H1 (cell line): ENCODE measurements at regions not wholly inside any gene's neighbourhood (a gene's known extent, or its start where the extent isn't known, plus 50 kb on each side); places are given as distances from the start of the nearest gene placed in this dataset.

ENCODE experiments used
- CHD2 ChIP-seq: IDR thresholded peaks from 2 replicates; pipeline ENCODE4 v1.6.1; 2012; ENCODE audit warnings: low read length, improper control_type of control experiment
- POLR2A ChIP-seq, 2 experiments: IDR thresholded peaks; 1 replicate in 1 of 2; 2 replicates in 1 of 2; pipeline ENCODE4 v1.6.1; 2011; ENCODE audit warnings: low read depth in 2 of 2, low read length in 2 of 2, mild to moderate bottlenecking in 2 of 2; ENCODE audit errors: control extremely low read depth in 1 of 2
- SIN3A ChIP-seq, 2 experiments: IDR thresholded peaks in 1 of 2; conservative IDR thresholded peaks in 1 of 2; 2 replicates each; pipeline ENCODE4 v1.6.1; 2011 to 2012; ENCODE audit warnings: low read length in 2 of 2, improper control_type of control experiment in 1 of 2, low read depth in 1 of 2, mild to moderate bottlenecking in 1 of 2
- SIRT6 ChIP-seq: IDR thresholded peaks from one replicate; pipeline ENCODE4 v1.7.1; 2012; ENCODE audit warnings: low read length, inconsistent platforms
- TAF7 ChIP-seq: optimal IDR thresholded peaks from 2 replicates; pipeline ENCODE3; 2011; ENCODE audit warnings: low read depth, mild to moderate bottlenecking, inconsistent platforms, low read length, moderate library complexity, borderline replicate concordance
- TF ChIP-seq, protein P1 (sequence below): fragments of 300-600 bp; sonication (generic); IDR thresholded peaks from 2 replicates; pipeline ENCODE4 v1.7.1; 2012; ENCODE audit warnings: low read length, moderate library complexity, mild to moderate bottlenecking, inconsistent platforms; ENCODE audit not compliant: insufficient replicate concordance

- TF ChIP-seq SIN3A (conservative IDR thresholded peaks at IDR 0.05 in 1 of 2, IDR thresholded peaks at IDR 0.05 in 1 of 2; ENCODE audit: low read depth in 1 of 2, low read length in 2 of 2) (no peak), CHD2 (no peak), SIRT6 (no peak), TAF7 (no peak), POLR2A (IDR thresholded peaks at IDR 0.05; ENCODE audit: control extremely low read depth in 1 of 2, low read depth in 2 of 2, low read length in 2 of 2) (no peak)
- TF ChIP-seq, protein P1, sequence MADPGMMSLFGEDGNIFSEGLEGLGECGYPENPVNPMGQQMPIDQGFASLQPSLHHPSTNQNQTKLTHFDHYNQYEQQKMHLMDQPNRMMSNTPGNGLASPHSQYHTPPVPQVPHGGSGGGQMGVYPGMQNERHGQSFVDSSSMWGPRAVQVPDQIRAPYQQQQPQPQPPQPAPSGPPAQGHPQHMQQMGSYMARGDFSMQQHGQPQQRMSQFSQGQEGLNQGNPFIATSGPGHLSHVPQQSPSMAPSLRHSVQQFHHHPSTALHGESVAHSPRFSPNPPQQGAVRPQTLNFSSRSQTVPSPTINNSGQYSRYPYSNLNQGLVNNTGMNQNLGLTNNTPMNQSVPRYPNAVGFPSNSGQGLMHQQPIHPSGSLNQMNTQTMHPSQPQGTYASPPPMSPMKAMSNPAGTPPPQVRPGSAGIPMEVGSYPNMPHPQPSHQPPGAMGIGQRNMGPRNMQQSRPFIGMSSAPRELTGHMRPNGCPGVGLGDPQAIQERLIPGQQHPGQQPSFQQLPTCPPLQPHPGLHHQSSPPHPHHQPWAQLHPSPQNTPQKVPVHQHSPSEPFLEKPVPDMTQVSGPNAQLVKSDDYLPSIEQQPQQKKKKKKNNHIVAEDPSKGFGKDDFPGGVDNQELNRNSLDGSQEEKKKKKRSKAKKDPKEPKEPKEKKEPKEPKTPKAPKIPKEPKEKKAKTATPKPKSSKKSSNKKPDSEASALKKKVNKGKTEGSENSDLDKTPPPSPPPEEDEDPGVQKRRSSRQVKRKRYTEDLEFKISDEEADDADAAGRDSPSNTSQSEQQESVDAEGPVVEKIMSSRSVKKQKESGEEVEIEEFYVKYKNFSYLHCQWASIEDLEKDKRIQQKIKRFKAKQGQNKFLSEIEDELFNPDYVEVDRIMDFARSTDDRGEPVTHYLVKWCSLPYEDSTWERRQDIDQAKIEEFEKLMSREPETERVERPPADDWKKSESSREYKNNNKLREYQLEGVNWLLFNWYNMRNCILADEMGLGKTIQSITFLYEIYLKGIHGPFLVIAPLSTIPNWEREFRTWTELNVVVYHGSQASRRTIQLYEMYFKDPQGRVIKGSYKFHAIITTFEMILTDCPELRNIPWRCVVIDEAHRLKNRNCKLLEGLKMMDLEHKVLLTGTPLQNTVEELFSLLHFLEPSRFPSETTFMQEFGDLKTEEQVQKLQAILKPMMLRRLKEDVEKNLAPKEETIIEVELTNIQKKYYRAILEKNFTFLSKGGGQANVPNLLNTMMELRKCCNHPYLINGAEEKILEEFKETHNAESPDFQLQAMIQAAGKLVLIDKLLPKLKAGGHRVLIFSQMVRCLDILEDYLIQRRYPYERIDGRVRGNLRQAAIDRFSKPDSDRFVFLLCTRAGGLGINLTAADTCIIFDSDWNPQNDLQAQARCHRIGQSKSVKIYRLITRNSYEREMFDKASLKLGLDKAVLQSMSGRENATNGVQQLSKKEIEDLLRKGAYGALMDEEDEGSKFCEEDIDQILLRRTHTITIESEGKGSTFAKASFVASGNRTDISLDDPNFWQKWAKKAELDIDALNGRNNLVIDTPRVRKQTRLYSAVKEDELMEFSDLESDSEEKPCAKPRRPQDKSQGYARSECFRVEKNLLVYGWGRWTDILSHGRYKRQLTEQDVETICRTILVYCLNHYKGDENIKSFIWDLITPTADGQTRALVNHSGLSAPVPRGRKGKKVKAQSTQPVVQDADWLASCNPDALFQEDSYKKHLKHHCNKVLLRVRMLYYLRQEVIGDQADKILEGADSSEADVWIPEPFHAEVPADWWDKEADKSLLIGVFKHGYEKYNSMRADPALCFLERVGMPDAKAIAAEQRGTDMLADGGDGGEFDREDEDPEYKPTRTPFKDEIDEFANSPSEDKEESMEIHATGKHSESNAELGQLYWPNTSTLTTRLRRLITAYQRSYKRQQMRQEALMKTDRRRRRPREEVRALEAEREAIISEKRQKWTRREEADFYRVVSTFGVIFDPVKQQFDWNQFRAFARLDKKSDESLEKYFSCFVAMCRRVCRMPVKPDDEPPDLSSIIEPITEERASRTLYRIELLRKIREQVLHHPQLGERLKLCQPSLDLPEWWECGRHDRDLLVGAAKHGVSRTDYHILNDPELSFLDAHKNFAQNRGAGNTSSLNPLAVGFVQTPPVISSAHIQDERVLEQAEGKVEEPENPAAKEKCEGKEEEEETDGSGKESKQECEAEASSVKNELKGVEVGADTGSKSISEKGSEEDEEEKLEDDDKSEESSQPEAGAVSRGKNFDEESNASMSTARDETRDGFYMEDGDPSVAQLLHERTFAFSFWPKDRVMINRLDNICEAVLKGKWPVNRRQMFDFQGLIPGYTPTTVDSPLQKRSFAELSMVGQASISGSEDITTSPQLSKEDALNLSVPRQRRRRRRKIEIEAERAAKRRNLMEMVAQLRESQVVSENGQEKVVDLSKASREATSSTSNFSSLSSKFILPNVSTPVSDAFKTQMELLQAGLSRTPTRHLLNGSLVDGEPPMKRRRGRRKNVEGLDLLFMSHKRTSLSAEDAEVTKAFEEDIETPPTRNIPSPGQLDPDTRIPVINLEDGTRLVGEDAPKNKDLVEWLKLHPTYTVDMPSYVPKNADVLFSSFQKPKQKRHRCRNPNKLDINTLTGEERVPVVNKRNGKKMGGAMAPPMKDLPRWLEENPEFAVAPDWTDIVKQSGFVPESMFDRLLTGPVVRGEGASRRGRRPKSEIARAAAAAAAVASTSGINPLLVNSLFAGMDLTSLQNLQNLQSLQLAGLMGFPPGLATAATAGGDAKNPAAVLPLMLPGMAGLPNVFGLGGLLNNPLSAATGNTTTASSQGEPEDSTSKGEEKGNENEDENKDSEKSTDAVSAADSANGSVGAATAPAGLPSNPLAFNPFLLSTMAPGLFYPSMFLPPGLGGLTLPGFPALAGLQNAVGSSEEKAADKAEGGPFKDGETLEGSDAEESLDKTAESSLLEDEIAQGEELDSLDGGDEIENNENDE = no peak
Observed at GRCh38 chr10:113982769-113983168, 60.9 kb upstream of the ADRB1 start (continued).
